ENCODE measurements at regions not wholly inside any gene's neighbourhood (a gene's known extent, or its start where the extent isn't known, plus 50 kb on each side); places are given as distances from the start of the nearest gene placed in this dataset.

DNA sequence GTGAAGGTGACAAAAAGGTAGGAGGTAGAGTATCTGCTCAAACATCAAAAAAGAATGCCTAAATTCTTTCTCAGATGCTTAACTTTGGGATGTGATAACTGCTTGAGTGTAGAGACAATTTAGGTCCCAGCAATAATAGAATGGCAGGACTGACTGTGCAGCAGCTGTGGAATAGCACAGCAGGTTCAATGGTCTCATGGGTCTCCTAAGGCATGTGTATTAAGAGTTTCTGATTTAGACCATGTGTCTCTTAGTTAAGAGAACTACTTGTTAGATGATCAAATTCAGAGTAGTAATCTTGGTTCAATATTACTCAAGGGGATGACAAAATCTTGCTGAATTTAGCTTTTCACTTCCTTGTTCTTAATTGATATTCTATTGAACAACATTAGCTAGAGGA, 72.0 kb downstream of the ALX1 start:
- H3K4me3 ChIP-seq: no peak overlapping the region

DNA sequence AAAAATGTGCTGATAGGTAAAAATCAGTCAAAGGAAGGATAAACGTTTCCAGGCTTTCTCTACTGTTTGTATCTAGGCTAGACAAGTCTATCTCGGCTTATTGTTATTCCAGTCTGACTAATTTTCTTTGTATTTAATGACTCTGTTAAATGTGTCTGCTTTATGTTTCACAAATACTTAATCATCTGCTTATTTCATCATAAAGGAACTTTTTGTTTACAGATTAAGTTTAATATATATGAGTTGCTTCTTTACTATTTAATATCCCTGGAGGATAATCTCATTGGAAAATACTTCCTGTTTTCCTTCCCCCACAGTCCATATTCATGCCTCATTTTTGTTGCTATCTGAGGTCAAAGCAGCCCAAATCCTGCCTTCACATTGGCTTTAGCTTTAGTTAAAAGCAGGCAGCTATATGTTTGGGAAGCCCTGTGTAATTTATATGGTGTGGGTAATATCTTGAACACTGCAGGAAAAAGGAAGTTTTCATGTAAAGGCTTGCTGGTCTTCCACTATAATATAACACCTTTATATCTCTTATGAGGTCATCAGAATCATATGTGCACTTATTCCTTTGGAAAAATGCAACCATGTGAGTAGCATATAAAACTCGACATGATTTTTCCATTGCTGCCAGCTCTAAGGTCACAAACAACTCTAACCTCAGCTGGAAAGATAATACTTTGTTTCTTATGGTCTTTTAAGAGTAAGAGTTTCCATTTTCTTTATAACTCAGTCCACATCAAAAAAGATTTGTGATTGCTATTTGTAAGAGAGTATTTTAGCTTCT, 76.8 kb downstream of the ALX1 start:
- H3K4me3 ChIP-seq: no peak overlapping the region
- no peak overlapping the region for H3K27ac ChIP-seq

More for the DNA sequence above, 72.0 kb downstream of the ALX1 start:
- H3K27ac ChIP-seq: no peak overlapping the region

DNA sequence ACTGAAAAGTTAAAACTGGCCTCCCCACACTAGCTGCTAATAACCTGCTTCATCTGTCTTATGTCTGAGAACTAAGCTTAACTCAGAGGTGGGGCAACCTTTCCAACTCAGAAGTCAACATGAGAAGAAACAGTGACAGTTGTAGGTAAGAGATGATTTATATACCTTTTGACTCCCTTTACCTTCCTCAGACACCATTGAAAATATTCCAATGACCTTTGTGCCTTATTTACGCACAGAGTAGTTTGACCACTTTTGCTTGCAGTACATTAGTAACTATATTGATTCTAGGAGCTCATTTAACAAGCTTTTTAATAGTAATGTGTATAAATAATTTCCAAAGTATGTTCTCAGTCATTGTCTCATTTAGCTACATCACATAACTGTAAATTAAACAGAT, 77.6 kb downstream of the ALX1 start:
- H3K4me3 ChIP-seq: no peak overlapping the region
- no peak overlapping the region for H3K27ac ChIP-seq

DNA sequence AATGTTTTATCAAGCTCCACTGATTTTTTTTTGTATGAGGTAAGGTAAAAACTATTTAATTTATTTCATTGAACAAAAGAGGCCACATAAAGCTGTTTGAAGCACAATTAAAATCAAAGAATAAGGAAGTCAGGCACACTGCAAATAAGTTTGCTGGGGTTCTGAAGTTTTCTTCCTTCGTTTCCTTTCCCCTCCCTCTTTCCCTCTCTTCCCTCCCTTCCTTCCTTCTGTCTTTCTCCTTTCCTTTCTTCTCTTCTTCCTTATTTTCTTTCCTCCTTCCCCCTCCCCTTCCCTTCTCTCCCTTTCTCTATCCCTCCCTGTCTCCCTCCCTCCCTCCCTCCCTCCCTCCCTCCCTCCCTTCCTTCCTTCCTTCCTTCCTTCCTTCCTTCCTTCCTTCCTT, 78.7 kb downstream of the ALX1 start:
- no peak overlapping the region for H3K4me3 ChIP-seq

DNA sequence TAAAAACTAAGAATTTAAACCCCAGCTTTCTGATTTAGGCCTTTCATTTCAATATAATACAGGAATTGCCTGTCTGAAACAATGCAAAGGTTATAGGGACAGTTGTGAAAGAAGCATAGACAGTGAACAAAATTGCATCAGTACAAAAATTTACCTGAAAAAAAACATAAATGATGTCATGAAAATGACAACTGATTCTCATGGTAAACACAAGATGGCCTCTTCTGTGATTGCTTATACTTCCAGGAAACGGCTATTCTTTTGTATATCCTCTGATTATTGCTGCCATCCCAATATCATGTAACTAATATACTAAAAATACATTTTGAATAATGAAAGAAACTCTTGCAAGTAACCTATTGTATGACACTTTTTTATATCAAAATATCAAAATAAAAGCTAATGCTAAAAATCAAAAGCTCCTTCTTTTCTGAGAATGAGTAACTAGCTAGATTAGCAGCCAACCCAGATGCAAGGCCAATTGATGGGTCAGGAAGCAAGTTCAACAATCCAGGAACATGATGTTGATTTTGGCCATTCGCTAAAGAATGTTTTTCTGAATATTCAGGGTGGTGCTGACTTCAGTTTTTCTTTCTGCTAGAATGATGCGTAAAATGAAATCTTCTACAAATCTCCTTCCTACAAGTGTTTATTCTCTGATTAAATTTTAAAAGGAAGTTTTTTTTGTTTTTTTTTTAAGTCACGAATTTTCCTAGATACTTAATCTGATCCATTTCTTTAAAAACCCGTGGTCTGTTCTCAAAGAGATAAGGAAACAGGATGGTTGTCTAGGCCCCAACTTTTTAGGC, 83.6 kb downstream of the ALX1 start:
- H3K27ac ChIP-seq: no peak overlapping the region
- no peak overlapping the region for H3K4me3 ChIP-seq

More for the DNA sequence above, 78.7 kb downstream of the ALX1 start:
- no peak overlapping the region for H3K27ac ChIP-seq

DNA sequence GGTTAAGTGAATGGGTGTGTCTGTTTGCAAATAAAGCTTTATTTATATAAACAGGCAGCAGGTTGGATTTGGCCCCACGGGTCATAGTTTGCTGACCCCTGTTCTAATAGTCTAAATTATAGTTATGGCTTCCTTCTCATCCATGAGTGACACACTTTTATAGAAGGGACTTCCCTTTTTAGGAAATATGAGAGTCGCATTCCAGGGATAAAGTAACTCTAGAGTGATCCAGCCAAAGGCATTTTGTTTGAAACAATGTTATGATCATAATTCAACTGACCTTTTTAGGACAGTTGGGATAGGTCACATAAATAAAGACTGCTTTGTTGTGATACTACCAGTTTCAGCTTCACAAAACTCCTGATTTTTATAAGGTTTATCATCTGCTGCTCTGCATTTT, 87.9 kb downstream of the ALX1 start:
- no peak overlapping the region for H3K4me3 ChIP-seq
- no peak overlapping the region for H3K27ac ChIP-seq

DNA sequence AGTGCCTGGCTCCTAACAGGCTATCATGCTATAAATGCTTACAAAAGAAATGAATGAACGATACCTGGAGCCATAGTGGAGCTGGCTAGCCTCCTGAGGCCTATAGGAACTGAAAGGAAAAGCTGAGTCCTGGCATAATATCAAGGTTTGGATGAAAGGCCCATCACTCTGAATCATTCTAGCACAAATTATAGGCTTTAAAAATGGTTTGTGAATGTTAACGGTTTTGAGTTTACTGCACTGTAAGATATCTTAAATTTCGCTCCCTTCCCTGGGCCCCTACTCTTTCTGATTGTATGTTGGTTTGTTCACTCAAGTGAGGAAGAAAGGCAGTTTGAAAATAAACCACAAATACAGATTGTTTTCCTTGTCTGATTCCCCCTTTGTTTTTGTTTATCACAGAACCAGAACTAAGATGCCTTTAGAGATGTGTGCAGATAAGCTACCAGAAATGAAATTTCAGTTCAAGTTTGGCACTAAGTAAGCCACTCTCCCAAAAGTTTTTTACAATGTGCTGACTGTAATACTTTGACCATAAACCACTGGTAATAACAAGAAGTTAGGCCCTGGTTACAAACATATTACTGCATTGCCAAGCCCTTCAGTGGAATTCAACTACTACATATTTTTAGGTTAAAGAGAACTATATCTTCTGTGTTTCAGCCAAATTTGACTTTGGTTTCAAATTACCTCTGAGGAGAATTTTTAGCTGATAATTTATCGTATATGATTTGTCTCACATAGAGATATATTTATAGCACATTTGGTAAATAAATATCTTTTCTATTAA, 89.5 kb downstream of the ALX1 start:
- no peak overlapping the region for H3K4me3 ChIP-seq
- no peak overlapping the region for H3K27ac ChIP-seq

DNA sequence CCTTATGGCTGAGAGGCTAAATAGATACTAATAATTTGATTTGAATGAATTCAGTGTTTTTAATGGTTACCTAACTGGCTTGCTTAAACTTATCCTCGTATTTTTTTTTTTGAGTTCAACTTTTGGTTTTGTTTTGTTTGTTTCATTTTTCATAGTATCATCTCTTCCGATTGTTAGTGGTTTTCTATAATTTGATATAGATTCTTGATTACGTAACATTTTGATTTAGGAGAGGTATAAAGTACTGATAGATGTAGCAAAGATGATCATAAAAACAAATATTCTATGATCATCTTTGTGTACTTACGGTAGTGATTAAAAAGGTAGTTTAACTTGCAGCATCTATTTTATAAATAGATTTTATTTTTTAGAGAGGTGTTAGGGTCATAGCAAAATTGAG, 93.0 kb downstream of the ALX1 start:
- H3K4me3 ChIP-seq: no peak overlapping the region
- no peak overlapping the region for H3K27ac ChIP-seq

DNA sequence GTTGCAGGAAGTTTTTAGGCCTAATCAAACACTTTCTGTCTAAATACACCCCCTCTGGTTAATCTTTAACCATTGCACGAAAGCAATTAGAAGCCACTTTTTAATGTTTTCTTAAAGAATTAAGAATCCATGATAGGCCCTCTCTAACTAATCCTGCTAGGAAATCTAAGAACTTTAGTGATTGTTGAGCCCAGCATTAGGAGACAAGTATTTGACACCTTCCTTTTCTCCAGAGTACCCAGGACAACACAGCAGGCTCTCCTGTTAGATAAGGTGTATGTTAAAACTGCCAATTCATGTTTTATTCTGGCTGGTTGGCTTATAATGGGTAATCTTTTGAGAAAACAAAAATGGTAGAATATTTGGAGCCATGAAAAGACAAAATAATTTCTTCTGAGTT, 95.0 kb downstream of the ALX1 start:
- H3K4me3 ChIP-seq: no peak overlapping the region
- H3K27ac ChIP-seq: no peak overlapping the region

DNA sequence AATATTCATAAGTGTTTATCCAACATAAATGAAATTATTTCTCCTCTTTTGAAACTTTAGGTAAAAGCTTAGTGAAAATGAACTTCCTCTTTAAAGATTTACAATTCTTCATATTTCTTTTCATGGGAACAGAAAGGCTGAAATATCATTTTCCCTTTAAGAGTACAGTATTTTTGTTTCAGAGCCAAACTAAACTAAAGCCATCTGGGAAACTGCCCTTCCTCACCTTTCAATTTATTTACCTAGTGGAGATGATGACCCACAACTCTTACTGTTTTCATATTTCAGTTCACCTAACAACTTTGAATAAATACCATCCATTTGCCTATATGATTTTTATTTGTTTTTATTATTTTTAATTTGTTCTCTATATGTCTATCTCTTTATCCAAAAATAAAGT, 105.4 kb downstream of the ALX1 start:
- Histone ChIP-seq H3K27ac (no peak overlapping the region), H3K4me3 (no peak overlapping the region)

DNA sequence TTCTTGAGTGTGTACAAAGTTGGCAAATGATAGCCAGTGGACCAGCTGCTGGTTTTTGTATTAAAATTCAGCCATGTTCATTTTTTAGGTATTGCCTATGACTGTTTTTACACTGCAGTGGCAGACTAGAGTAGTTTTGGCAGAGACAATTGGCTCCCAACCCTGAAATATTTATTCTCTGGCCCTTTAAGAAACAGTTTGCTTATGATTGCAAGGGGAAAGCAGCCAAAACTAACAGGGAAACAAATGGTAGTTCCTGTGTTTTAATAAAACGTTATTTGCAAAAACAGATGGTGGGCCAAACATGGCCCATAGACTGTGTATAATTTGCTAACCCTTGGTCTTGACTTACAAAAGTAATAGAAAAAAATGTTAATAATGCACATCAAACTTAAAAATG, 110.2 kb downstream of the ALX1 start:
- H3K4me3 ChIP-seq: no peak overlapping the region

DNA sequence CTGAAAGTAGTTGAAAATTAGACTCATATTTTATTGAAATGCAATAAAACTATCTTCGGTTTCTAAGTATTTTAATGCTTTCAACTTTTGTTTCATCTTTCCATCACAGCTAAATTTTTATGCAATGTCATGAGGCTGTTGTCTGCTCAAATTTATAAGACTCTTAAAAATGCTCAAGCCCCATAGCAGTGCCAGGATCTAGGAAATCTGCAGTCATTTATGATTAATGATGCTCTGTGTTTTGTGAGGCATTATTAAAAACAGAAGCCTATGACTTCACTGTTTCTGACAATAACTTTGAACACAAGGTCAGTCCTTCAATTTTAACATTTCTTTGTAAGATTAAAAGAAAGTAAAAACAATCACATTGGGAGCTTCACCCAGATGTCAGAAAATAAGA, 112.5 kb downstream of the ALX1 start:
- no peak overlapping the region for H3K4me3 ChIP-seq
- no peak overlapping the region for H3K27ac ChIP-seq

More for the DNA sequence above, 110.2 kb downstream of the ALX1 start:
- H3K27ac ChIP-seq: no peak overlapping the region

DNA sequence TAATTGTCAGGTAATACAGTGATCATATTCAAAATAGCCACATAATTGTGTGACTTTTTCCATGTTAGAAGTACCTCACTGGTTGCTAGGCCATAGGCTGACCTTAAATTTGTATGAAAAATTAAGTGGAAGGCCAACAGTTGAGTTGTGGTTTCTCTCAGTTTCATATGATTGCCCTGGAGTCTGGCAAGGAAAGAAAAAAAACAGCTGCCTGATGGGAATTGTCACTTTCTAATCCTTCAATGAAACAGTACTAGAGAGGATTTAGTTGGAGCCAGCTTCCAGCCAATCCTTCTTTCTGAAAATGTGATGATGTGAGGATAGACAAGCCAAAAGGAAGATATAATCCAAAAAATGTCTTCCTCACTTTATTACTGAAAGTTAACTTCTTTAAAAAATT, 113.6 kb downstream of the ALX1 start:
- H3K4me3 ChIP-seq: no peak overlapping the region
- H3K27ac ChIP-seq: no peak overlapping the region

DNA sequence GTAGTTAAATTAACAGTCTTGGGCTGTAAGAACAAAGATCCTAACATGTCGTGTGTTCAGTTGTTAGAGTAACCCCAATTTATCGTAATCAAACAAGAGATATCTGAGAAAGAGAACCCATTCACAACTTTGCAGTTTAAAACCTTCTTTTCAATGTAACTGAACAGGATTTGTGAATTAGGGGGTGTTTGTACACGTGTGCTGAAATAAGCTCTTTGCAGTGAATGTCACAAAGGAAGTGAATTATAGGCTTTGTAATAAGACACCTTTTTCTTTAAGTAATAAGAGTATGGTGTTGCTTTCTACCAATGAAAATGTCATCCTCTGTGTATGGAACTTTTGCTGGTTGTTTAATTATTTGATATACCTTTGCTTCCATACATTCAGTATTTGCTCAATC, 114.0 kb downstream of the ALX1 start:
- Histone ChIP-seq H3K4me3 (no peak overlapping the region), H3K27ac (no peak overlapping the region)

DNA sequence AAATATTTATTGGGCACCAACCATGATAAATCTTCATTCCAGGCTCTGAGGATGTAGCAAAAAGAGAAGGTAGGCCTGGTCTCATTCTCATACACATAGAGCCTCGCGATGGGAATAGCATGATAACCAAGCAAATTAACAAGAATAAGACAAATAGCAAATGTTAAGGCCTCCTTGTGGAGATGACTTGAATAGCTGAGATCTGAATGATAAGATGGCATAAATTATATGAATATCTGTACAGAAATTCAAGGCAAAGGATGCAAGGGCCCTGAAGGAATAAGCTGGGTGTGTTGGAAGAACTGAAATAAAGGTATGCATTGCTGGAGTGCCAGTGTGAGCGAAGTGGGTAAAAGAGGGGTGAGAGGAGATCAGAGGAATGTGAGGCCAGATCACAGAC, 114.8 kb downstream of the ALX1 start:
- H3K27ac ChIP-seq: no peak overlapping the region
- H3K4me3 ChIP-seq: no peak overlapping the region

DNA sequence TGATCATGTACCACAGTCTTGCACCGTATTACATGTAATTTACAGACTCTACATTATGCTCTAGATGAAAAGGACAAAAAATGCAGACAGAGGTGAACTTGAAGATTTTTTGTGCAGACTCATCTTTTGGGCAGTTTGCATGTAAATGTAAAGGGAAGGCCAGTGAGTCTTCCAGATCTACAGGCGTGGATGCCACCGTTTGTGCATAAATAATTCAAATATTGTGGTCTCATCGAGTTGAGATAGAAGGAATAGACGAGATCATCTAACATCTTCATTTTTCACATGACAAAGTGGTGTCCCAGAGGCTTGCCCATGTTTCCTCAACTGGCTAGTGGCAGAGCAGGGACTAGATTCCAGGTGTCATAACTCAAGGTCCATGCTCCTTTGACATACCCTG, 125.2 kb downstream of the ALX1 start:
- Histone ChIP-seq H3K27ac (no peak overlapping the region), H3K4me3 (no peak overlapping the region)

DNA sequence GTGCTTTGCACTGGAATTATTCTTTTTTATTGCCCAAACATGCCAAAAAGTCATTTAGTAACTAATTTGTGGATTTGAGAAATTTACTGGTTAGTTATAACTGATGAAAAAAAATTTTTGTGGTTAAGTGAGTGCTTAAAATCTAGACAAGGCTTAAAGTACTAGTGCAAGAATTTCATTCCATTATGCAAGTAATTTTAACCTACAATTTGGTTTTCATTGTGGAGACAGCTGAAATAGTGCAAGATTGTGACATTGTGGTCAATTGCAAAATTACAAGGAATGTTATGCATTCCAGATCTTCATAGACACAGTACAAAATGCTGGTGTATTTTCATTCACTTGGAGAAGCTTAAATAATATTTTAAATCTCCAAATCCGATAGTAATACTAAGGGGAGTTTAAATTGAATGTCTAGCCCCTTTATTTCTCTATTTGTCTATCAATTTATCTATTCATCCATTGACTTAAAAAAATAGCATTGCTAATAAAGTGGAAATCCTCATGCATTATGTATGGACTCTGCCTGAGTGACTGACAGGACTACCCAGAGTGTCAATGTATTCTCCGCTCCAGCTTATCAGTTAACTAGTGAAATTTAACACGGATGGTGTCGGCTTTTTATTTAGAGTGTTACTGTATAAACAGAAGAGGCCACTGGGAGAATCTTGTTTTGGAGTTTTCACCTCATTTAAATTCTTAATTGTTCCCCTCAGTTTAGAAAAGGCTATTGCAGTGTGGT, 125.9 kb downstream of the ALX1 start:
- no peak overlapping the region for H3K4me3 ChIP-seq
- H3K27ac ChIP-seq: no peak overlapping the region

DNA sequence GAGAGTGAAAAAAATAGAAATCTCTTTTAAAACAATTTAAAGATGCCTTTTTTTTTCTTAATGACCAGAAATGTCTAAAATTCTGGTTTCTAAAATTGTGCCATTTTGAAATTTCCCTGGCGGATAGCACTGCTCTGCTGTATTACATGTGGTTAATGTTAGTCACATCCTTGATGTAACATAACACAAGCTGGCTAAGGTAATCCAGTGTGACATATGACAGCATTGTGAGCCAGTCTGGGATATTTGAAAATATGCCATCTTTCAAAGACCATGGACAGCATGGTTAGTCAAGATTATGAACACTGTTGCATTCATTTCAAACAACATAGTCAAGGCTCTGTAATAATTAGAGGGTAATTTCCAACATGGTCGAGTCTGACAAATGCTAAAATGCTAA, 133.2 kb downstream of the ALX1 start:
- Histone ChIP-seq H3K4me3 (no peak overlapping the region), H3K27ac (no peak overlapping the region)

DNA sequence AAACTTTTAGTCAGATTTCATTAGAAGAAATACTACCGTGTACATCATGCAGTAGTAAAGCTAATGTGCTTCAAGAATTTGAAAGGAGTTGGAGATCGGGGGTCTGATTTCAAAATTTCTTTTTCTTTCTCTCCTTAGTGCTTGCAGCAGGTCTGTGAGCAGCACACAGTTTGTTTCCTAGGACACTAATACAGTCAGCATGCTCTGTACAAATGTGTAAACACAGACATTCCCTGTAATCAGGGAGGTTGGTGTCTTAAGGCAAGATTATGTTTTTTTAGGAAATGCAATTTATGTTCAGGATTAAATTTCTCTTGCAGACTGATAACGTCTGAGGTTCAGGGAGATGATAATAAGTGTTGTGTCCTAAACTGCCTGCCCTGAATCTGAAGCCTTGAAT, 142.7 kb downstream of the ALX1 start:
- no peak overlapping the region for H3K27ac ChIP-seq
- no peak overlapping the region for H3K4me3 ChIP-seq

DNA sequence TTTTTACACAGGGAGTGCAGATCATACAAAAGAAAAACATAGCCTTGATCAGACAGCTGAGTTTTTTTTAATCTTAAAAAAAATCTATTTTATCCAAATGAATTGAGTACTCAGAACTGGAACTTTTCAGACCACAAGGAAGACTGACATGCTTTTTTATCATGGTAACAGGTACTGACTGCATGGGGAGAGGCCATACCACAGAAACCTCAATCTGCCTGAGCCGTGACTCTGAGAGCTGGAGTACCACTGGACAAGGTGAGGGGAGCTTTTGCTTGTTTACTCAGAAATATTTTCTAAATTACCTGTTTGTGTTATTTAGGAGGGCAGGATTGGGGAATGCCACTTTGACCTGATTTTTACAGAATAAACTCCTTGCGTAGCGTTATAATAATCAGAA, 143.9 kb downstream of the ALX1 start:
- Histone ChIP-seq H3K4me3 (no peak overlapping the region), H3K27ac (no peak overlapping the region)

All from skin epidermis (tissue), 12 donors.